ENCODE measurements at regions not wholly inside any gene's neighbourhood (a gene's known extent, or its start where the extent isn't known, plus 50 kb on each side); places are given as distances from the start of the nearest gene placed in this dataset.

GRCh38 chr6:56345376-56345995 lies 98.1 kb upstream of the COL21A1 start:
- no peak for DNase-seq

GRCh38 chr6:56343295-56343694 lies 95.9 kb upstream of the COL21A1 start:
- no peak for DNase-seq

GRCh38 chr6:56339524-56339923 lies 92.1 kb upstream of the COL21A1 start:
- no peak for DNase-seq

GRCh38 chr6:56335726-56336125 lies 88.3 kb upstream of the COL21A1 start:
- no peak for DNase-seq

GRCh38 chr6:56334937-56335336 lies 87.6 kb upstream of the COL21A1 start:
- no peak for DNase-seq

GRCh38 chr6:56329271-56330050 lies 82.1 kb upstream of the COL21A1 start:
- DNase-seq: no peak

GRCh38 chr6:56328728-56329090 lies 81.3 kb upstream of the COL21A1 start:
- DNase-seq: no peak

DNA sequence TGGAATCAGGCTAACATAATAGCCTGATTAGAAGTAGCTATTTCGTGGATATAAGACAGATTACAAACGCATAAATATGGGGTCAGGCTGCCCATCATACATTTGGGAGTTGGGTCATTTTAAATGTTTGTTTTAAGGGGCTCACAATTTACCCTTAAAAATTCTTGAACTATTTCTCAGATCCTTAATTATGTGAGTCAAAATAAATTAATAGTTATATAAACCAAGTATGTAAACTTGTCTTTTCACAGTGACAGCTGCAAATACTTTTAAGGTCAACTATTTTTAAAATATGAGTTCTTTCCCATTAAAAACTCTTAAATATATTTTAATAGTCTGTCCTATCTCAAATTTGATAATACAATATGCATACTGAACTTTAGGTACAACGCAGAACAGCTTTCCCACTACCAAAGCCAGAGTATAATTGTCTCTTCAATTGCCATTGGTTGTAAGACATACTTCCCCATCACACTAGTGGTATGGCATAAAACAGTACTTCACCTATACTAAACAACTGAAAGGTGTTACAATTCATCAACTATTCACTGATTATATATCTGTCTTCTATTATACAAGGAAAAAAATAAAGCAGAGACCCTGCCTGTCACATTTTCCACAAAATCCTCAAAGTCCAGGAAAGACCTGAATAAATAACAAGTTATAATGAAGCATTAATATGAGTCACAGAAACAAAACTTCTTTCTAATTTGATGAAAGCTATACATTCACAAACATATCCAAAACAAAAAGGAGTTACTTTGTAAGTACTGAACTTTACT lies 80.8 kb upstream of the COL21A1 start:
- DNase-seq: no peak

- no peak for DNase-seq
Observed at GRCh38 chr6:56324396-56324795, 77.0 kb upstream of the COL21A1 start.

GRCh38 chr6:56318851-56319250 lies 71.5 kb upstream of the COL21A1 start:
- no peak for DNase-seq

DNA sequence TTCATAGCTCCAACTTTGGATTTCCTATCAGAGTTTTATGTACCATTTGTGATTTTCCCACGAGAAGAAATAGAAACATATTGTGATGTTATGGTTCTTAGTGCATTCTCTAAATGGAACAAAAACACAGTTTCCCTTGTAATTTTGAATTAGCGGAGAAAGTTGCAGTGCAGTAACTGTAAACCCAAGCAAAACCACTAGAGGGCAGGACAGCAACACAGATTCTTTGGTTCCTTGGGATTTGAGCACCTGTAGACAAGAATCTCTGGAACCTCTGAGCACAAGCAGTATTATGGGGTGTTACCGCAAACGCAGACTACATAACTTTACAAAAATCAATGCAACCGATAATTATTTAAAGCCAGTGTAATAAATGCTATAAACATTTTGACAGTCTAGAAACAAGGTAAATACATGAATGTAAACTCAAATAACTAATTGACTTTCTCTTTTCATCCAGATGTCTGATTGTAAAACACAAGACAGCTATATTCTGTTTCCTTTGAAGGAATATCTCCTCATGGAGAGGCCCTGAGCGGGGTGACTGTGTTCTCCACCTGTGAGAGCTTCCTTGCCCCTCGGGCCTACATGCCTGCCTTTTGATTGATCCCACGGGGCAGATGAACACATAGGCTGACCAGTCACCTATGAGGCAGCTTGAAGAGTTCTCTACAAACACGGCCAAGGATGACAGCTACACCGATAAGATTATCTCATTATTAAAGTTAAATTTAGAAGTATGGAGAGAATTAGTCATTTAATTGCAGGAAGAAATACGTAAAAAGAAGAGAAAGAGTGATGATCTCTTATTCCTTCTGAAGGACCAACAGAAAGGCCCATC lies 67.5 kb upstream of the COL21A1 start:
- DNase-seq: peak; percentile 29

GRCh38 chr6:56311533-56312448 lies 64.4 kb upstream of the COL21A1 start:
- no peak for DNase-seq

- DNase-seq: no peak
Observed at GRCh38 chr6:56311061-56311460, 63.7 kb upstream of the COL21A1 start.

DNA sequence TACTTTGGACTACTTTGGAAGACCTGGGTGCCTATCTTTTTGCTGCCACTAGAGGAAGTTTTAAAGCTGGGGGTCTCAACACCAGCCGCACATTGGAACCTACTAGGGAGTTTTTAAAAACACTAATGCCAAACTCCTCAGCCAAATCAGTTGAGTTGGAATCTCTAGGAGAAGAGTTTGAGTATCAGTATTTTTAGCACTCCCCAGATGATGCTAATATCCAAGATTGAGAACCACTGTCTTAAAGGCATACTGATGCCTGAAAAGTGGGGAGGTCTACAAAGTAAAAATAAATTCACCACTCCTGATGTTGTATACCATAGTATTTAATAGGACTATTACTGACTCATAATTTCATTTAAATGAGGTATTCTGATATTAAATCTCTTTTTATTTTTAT lies 62.9 kb upstream of the COL21A1 start:
- no peak for DNase-seq

GRCh38 chr6:56299916-56300315 lies 52.5 kb upstream of the COL21A1 start:
- no peak for DNase-seq

DNA sequence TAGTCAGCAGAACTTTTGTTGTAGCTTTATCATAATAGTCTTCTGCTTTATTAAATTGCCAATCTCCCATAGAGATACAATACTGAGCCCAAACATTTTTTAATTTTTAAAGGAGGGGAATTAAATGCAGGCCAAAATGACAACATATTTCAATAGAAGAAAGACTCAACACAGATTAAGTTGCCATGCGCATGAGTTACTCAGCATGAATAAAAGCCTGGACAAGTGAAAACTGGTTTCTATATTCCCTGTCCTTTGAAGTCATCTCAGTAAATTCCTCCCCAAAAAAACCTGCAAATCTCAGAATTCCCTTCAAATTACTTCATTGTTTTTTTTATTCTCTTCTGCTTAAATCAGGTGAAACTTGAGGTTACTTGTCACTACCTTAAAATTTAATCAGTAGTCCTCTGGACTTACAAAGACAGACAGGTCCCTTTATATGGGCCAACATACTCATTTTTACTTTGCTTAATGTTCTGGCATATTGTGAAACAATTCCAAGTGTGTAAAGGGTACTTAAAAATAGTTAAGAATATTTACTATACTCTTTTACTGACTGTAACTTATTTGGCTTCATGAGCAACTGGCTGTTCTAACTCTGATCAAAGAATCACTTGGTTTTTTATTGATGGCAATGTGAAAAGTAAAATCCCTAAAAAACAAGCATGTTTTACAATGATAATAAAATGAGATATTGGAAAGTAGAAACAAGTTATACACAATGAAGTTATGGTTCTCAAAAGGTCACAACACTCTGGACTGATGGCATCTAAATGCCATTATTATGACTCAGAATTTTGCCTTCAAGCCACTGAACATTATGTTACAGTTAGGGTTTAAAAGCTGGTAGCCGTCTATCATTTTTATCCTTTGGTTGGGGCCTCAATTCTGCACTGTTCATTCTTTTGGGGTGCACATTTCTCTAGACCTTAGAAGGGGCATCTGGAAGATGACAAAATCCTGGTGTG lies 49.9 kb upstream of the COL21A1 start:
- DNase-seq: no peak
